ENCODE measurements at regions not wholly inside any gene's neighbourhood (a gene's known extent, or its start where the extent isn't known, plus 50 kb on each side); places are given as distances from the start of the nearest gene placed in this dataset.

- CTCF ChIA-PET = interaction anchor here (0.5 kb wide), 1 partner anchor 746 kb away, joined by 3 read pairs; no protein-coding TSS in a partner anchor
- POLR2A ChIA-PET = interaction anchor here (0.5 kb wide), 1 partner anchor 131 kb away, joined by 3 read pairs; no protein-coding TSS in a partner anchor
Observed at GRCh38 chr10:4057021-4057420, 272.0 kb upstream of the KLF6 start.

DNA sequence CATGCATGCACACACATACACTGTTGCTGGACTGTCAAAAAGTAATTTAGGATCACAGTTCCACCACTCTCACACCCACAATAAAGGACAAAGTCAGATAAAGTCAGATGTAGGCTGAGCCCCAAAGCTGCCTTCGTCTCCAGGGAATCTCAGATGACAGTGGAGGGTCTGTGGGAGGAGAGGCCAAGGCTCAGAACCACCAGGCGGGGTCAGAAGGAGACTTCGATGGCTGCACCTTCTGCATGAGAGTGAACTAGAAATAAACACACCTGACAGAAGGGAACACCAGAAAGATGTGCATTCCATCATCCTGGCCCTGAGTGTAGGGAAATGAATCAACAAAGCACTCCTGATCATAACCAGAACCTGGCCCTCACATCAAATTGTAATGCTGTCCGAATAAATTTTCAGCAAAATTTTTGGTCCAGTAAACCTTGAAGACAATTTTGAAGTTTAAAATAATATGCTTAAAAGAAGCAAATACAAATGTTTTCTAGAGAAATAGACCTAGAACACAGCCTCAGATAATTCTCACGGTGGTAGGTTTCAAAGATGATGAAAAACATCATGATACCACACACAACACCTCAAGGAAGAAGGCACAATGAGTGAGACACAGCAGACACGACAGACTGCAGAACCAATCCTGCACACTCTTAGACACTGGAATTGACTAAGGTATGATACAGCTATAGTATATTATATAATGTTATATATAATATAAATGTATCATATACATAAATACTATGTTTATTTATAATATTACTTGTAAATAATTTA lies 269.8 kb upstream of the KLF6 start:
- Mint-ChIP-seq H3K4me1 (ENCODE audit: low read depth, unreplicated experiment) (peaks cover 5% of the 10 kb centered on the region), H3K4me3 (ENCODE audit: unreplicated experiment) (no peak overlapping the region), H3K27me3 (ENCODE audit: insufficient read depth, unreplicated experiment) (peaks cover 4% of the 10 kb centered on the region), H3K36me3 (ENCODE audit: insufficient read depth, unreplicated experiment) (no peaks in the 10 kb centered on the region), H3K27ac (ENCODE audit: unreplicated experiment) (no peak overlapping the region), H3K9me3 (ENCODE audit: unreplicated experiment) (peaks cover 9% of the 10 kb centered on the region)
- DNase-seq = no peak
- TF ChIP-seq, protein P1, sequence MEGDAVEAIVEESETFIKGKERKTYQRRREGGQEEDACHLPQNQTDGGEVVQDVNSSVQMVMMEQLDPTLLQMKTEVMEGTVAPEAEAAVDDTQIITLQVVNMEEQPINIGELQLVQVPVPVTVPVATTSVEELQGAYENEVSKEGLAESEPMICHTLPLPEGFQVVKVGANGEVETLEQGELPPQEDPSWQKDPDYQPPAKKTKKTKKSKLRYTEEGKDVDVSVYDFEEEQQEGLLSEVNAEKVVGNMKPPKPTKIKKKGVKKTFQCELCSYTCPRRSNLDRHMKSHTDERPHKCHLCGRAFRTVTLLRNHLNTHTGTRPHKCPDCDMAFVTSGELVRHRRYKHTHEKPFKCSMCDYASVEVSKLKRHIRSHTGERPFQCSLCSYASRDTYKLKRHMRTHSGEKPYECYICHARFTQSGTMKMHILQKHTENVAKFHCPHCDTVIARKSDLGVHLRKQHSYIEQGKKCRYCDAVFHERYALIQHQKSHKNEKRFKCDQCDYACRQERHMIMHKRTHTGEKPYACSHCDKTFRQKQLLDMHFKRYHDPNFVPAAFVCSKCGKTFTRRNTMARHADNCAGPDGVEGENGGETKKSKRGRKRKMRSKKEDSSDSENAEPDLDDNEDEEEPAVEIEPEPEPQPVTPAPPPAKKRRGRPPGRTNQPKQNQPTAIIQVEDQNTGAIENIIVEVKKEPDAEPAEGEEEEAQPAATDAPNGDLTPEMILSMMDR (IDR thresholded peaks at IDR 0.05; ENCODE audit: insufficient read depth in 1 of 2, low read depth in 1 of 2, low read length in 1 of 2, severe bottlenecking in 1 of 2, unreplicated experiment in 1 of 2) = no peak
- intact Hi-C loops (cut with micrococcal nuclease; ENCODE audit: unreplicated experiment) = no loop called here
- H3K4me3 ChIP-seq (ENCODE audit: low read depth, low read length) = no peak overlapping the region
- ChIA-PET CTCF (no interaction called here), POLR2A (no interaction called here)
- H3K27me3 ChIP-seq (replicated peaks; ENCODE audit: control insufficient read depth, insufficient read depth, low read length) = no peaks in the 10 kb centered on the region
- H3K9me3 ChIP-seq = no peaks in the 10 kb centered on the region
- no TSS peak for BruUV-seq (replicated peaks)
- peaks cover 5% of the 10 kb centered on the region for H3K4me1 ChIP-seq
- no peaks in the 10 kb centered on the region; the same call in 1 of the 2 replicates for H3K36me3 ChIP-seq (ENCODE audit: control insufficient read depth, insufficient read depth, low read length)

More at GRCh38 chr10:4057021-4057420, 272.0 kb upstream of the KLF6 start:
- H3K36me3 ChIP-seq (ENCODE audit: control insufficient read depth, insufficient read depth, low read length) = no peaks in the 10 kb centered on the region; the same call in 1 of the 2 replicates
- H3K9me3 ChIP-seq = no peaks in the 10 kb centered on the region
- no peak for DNase-seq
- peaks cover 5% of the 10 kb centered on the region for H3K4me1 ChIP-seq
- H3K4me3 ChIP-seq (ENCODE audit: low read depth, low read length) = no peak overlapping the region
- intact Hi-C loops (cut with micrococcal nuclease; ENCODE audit: unreplicated experiment) = no loop called here
- Mint-ChIP-seq H3K27me3 (ENCODE audit: insufficient read depth, unreplicated experiment) (no peaks in the 10 kb centered on the region), H3K4me1 (ENCODE audit: low read depth, unreplicated experiment) (peaks cover 2% of the 10 kb centered on the region), H3K9me3 (ENCODE audit: unreplicated experiment) (peaks cover 9% of the 10 kb centered on the region), H3K36me3 (ENCODE audit: insufficient read depth, unreplicated experiment) (no peaks in the 10 kb centered on the region), H3K4me3 (ENCODE audit: unreplicated experiment) (no peak overlapping the region), H3K27ac (ENCODE audit: unreplicated experiment) (no peak overlapping the region)
- H3K27me3 ChIP-seq (replicated peaks; ENCODE audit: control insufficient read depth, insufficient read depth, low read length) = no peaks in the 10 kb centered on the region
- TF ChIP-seq, protein P1 (IDR thresholded peaks at IDR 0.05; ENCODE audit: insufficient read depth in 1 of 2, low read depth in 1 of 2, low read length in 1 of 2, severe bottlenecking in 1 of 2, unreplicated experiment in 1 of 2) = no peak
- BruUV-seq (replicated peaks) = no TSS peak

GRCh38 chr10:4053940-4054339 lies 268.9 kb upstream of the KLF6 start:
- H3K36me3 ChIP-seq (ENCODE audit: control insufficient read depth, insufficient read depth, low read length) = no peaks in the 10 kb centered on the region; the same call in 1 of the 2 replicates
- no peaks in the 10 kb centered on the region for H3K27me3 ChIP-seq (replicated peaks; ENCODE audit: control insufficient read depth, insufficient read depth, low read length)
- Mint-ChIP-seq H3K36me3 (ENCODE audit: insufficient read depth, unreplicated experiment) (no peaks in the 10 kb centered on the region), H3K4me1 (ENCODE audit: low read depth, unreplicated experiment) (peaks cover 5% of the 10 kb centered on the region), H3K27ac (ENCODE audit: unreplicated experiment) (no peak overlapping the region), H3K4me3 (ENCODE audit: unreplicated experiment) (no peak overlapping the region), H3K27me3 (ENCODE audit: insufficient read depth, unreplicated experiment) (peaks cover 4% of the 10 kb centered on the region), H3K9me3 (ENCODE audit: unreplicated experiment) (peaks cover 9% of the 10 kb centered on the region)
- BruUV-seq (replicated peaks) = no TSS peak
- intact Hi-C loops (cut with micrococcal nuclease; ENCODE audit: unreplicated experiment) = no loop called here
- ChIA-PET CTCF (no interaction called here), POLR2A (no interaction called here)
- H3K4me1 ChIP-seq = peaks cover 5% of the 10 kb centered on the region
- no peak overlapping the region for H3K4me3 ChIP-seq (ENCODE audit: low read depth, low read length)
- DNase-seq = no peak
- TF ChIP-seq, protein P1 (IDR thresholded peaks at IDR 0.05; ENCODE audit: insufficient read depth in 1 of 2, low read depth in 1 of 2, low read length in 1 of 2, severe bottlenecking in 1 of 2, unreplicated experiment in 1 of 2) = no peak
- H3K9me3 ChIP-seq = no peaks in the 10 kb centered on the region
